GM12874 (cell line): ENCODE measurements at regions not wholly inside any gene's neighbourhood (a gene's known extent, or its start where the extent isn't known, plus 50 kb on each side); places are given as distances from the start of the nearest gene placed in this dataset.

Source experiments
- CTCF ChIP-seq: IDR thresholded peaks from 2 replicates; pipeline ENCODE4 v1.5.1; 2011; ENCODE audit warnings: low read depth, mild to moderate bottlenecking, control low read depth, low read length, moderate library complexity; ENCODE audit not compliant: insufficient read depth

DNA sequence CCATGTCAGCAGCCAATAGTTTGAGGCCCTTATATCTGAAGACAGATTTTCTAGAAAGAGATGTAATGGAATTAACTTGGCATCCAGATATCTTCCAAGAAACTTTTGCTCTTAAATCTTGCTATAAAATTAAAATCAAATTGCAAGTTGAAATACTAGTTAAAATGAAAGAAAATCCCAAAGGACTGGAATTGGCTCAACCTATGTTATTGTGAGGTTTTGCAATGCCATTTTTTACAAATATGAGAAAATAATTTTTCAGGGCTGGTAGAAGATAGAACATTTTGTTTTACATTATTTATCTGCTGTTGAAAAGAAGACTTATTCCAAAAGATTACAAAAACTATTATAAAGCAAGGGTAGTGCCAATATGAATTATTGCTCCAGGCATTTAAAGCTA is 92.2 kb upstream of the AGTR1 start:
- no peak for TF ChIP-seq CTCF

DNA sequence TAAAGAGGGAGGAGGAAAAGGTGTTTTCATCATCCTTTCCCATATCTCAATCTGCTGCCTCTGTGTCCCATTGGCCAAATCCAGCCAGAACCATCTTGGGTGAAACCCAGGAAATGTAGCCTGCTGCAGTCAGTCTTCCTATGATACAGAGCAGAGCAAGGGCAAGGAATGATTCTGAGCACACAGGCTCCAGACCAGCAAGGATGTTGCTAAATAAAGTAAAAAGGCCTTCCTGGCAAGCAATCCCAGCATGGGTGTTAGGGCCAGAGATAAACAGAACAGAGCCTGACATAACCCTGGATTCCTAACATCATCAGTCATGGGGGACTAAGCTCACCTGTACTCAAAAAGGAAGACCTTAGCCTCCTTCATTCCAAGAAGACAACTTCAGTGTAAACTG is 90.7 kb upstream of the AGTR1 start:
- TF ChIP-seq CTCF, result no peak

DNA sequence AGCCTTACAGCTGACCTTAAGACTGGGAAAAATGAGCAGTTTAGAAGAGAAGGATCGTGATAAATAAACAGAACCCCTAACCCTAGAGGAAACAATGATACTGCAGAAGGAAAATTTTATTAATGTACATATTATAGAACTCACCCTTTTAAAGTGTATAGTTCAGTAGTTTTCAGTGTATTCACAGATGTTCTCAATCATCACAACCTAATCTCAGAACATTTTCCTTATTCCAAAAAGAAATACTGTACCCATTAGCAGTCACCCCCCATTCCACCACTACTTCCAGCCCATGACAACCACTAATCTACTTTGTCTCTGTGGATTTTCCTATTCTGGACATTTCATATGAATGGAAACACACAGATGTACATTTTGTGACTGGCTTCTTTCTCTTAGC is 90.2 kb upstream of the AGTR1 start:
- TF ChIP-seq CTCF, result no peak

DNA sequence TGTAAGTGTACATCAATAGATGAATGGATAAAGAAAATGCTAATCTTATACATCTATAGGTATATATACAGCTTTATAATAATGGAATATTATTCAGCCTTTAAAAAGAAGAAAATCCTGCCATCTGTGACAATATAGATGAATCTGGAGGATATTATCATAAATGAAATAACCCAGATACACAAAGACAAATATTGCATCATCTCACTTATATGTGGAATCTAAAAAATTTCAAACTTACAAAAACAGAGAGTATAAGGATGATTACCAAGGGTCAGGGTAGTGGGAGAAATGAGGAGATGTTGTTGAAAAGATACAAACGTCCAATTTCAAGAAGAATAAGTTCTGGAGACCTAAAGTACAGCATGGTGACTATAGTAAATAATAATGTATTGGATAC is 85.4 kb upstream of the AGTR1 start:
- no peak for TF ChIP-seq CTCF

GRCh38 chr3:148615382-148615781 is 82.3 kb upstream of the AGTR1 start:
- TF ChIP-seq CTCF, result no peak

GRCh38 chr3:148625095-148625736 is 72.5 kb upstream of the AGTR1 start:
- no peak for TF ChIP-seq CTCF

DNA sequence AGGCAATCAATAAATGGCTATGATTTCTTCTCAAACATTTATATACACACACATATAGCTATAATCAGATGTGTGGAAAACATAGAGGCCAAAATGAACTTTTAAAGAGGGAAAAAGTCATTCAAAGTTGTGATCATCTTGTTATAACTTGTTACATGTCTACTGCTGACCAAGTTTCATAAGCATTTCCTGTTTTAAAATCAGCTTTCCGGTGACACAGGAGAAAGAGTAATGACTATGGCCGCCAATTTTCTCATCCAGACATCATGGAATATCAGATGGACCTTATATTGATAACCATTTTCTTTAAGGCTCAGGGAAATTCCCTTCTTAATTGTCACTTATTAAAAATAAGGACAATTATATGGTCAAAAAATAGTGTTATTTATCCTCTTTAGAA is 71.7 kb upstream of the AGTR1 start:
- TF ChIP-seq CTCF, result no peak
